HUDEP-2 (cell line): ENCODE measurements at regions not wholly inside any gene's neighbourhood (a gene's known extent, or its start where the extent isn't known, plus 50 kb on each side); places are given as distances from the start of the nearest gene placed in this dataset.
"Not testable (repeated sequence)": the region's sequence is repeated elsewhere in the genome, so short reads cannot be mapped to it uniquely, and the experiment has no call there.

Experiments used
- DNase-seq, 76 experiments: peaks; one replicate each; lab custom pipeline; 2025; ENCODE audit not compliant: unreplicated experiment in 76 of 76; lab: John Stamatoyannopoulos, UW

DNA sequence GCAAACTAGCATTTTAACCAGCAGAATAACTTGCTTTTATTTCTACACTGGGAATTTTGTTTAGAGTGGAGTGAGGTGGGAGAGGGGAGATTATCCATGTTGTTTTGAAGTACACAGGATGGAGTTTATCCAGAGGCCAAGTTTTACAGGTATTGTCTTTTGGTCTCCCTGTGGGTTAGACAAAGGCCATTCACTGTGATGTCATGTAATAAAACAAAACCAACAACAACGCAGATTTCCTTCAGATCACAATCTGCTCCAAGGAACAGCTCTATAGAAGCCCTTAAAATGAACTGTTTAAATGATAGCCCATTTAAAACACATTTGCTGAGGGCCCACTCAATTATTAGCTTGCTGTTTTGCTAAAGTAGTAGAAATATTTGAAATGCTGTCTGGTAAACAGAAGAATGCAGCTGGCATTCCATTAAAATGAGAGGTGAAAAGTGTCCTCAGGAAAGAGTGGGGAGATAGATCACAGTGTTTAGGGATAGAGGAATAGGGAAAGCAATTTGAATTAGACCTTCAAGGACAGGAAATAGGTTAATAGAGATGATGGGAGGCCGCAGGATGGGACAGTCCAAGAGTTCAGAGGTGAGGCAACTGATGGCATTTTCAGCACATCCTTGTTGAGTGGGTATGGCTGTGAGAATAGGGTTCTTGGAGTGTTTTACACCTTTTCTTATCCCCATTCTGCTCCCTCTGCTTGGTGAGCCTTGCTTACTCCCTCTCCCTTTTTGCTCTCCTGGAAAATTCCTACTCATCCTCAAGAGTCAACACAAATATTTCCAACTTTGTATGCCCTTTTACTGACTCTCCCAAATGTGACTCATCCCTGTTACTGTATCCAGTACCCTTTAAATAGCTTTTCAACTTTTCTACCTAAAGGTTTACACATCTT, 140.1 kb upstream of the NR3C1 start:
- DNase-seq: no peak

DNA sequence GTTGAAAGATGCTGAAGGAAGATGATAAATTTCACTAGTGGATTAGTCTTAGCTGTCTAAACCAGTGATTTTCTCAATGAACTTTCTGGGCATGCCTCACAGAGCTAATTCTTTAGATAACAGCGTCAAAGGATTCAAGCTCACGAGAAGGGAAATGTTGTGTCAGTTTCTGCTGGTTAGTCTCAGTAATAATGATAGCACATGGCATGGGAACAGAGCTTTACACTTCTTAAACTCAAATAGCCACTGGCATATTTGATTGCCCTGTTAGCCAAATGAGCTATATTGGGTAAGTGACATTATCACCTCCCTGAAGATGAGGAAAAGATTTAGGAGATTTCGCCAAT, 139.3 kb upstream of the NR3C1 start:
- DNase-seq: no peak

DNA sequence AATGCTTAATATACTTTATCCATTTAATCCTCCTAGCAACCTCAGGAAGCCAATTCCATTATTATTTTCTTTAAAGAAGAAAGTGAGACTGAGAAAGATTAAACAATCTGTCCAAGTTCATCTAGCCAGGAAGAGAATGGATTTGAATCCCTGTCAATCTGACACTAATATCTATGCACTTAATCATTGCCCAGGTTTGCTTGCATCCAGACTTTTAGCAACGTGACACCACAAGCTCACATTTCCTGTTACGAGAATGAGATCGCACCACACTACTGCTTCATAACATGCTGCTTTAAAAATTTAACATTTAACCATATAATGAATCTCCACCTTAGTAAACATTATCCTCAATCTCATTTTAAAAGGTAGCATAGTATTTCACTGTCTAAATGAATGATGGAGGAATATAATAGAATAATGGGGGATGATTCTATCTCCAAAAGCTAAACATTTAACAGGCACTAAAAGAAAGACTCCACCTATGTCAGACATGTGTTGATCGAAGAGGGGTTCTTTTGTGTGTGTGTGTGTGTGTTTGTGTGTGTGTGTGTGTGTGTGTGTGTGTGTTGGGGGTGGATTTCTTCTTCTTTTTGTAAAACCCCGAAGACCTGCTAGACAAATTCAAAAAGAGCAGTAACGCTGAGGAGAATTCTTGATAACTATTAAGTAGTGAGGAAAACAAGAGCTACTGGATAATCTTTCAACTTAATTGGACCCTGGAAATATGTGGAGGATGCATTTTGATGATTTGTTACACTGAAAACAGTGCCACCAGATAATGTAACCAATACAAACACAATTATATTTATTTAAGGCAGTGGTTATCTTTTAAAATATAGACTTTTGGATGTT, 138.7 kb upstream of the NR3C1 start:
- no peak for DNase-seq

DNA sequence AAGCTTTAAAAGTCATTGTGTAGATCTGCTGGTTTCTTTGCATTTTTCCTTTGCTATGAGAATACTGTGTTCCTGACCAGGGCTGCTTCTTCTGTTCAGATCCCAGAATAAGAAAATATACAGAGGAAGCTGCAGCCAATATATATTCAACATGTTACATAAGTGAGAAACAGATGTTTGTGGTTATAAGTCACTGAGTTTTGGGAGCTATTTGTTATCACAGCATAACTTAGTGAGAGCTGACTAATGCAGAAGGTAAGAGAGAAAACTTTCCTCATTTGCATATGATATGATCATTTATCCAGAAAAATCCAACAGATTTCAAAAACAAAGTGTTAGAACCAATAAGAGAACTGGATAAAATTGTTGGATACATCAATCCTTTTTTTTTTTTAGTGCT, 136.3 kb upstream of the NR3C1 start:
- DNase-seq: no peak

DNA sequence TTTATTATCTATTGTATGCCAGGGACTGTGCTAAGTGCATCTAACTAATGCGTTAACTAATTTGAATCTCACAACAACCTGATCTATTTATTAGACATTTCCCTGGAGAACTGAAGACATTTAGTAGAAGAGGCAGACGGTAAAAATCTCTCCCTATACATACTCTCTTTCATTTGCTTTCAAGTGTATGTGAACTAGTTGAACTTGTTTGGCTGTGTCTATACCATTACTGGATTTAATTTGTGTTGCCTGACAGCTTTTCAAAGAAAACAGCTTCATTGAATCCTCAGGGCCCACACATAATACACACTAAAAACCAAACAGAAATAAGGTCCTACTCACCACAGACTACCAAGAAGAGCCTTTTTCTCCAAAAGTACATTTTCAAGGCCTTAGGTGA, 133.6 kb upstream of the NR3C1 start:
- no peak for DNase-seq

DNA sequence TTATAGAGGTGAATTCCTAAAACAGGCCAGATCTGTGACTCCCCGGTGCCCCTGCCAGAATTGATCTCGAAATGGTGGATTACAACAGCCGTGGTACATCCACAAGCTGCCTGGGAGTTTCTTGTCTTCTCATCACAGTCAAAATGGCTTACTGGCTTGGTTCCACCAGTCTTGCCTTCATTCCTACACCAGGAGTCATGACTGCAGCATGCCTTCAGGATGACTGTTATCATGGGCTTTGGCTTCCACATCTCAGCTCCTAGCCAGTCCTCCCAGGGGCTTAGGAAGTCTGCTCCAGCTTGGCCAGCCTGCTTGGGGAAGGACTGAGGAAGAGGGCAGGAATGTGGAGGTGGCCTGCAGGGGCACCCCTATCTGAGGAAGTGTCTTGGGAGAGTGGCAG, 132.9 kb upstream of the NR3C1 start:
- no peak for DNase-seq

DNA sequence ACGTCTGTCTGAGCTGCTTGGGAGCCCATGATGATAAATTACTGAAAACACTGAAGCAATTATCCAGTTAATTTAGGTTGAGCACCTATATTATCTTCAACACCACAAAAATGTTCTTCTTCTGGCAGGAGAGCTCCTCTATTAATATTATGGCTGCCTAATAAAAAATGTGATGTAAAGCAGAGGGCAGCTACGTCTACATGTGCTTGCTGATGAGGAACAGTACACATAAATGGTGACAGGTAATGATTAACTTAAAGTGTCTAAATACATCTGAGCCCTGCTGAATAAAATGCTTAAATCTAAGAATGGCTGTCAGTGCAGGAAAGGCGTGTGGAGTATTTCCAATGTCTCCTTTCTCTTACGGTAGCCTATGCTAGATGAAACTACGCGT, 131.3 kb upstream of the NR3C1 start:
- no peak for DNase-seq

DNA sequence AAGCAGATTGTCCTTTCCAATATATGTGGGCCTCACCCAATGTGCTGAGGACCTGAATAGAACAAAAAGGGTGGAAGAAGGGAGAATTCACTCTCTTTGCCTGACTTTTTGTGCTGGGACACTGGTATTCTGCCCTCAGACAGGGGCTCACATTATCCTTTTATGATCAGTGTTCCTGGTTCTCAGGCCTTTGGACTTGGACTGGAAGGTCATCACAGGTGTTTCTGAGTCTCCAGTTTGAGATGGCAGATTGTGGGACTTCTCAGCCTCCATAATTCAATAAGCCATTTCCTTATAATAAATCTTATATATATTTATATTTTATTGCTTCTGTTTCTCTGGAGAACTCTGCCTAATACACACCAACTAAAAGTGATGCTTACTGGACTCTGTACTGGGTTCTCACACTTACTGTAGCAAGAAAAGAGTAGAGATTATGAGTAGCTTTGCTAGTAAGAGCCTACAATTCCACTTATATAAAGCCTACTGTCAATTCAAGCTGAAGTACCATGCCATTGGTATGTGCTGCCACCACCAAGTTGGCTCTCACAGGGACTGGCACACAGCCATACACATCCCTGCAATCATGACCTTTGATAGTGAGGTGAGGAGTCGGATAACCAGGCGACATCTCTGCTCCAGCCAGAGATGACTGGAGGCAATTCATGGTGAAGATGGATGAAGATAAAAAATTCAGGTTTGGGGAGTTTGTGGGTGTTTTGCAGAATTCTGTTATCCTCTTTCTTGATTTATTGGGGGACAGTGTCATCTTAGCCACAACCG, 130.7 kb upstream of the NR3C1 start:
- no peak for DNase-seq

DNA sequence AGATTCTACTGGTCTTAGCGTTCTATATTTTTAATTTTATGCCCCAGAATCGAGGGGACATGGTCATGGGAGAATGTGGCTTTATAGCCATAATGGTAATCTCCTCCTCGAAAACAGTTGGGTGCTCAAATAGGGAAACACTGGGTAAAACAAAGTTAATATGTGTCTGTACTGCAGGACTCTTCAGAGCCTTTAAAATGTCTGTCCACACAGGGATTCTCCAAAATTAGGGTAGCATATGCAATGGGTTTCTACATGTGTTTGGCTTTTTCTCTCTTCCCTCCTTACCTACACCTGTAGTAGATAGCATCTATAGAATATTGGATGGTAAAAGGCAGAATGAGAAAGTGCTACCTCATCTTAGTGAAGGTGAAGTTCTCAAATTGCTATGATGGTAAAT, 130.0 kb upstream of the NR3C1 start:
- DNase-seq: no peak

DNA sequence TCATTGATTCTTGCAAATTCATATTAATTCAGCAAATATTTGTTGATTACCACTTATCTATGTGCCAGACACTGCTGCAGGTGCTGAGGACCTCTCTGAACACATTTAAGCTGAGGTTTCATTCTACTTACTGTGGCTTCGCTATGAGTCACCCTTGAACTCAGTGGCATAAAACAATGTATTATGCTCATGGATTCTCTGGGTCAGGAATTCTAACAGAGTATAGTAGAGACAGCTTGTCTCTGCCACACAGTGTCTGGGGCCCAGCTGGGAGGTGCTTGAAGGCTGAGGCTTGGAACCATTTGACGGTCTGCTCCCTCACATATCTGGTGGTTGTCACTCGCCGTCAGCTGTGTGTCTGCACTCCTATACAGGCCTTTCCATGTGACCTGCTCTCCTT, 124.3 kb upstream of the NR3C1 start:
- DNase-seq: no peak

DNA sequence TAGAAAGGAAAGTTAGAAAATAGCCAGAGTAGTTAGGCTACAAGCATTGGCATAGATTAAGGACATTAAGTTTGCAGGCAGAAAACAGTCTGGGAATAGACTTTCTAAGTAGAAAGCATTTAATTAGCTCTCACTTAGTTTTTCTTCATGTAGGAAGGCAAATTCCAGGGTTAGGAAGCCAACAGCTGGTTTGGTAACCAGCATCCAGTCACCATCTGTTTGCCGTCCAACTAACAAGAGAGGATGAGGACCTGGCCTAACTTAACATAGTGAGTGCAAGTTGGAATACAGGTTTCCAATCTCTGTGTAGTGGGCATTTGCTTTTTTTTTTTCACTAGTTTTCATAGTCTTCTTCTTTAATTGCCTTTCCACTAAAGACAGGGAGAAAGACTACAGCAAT, 121.7 kb upstream of the NR3C1 start:
- no peak for DNase-seq

DNA sequence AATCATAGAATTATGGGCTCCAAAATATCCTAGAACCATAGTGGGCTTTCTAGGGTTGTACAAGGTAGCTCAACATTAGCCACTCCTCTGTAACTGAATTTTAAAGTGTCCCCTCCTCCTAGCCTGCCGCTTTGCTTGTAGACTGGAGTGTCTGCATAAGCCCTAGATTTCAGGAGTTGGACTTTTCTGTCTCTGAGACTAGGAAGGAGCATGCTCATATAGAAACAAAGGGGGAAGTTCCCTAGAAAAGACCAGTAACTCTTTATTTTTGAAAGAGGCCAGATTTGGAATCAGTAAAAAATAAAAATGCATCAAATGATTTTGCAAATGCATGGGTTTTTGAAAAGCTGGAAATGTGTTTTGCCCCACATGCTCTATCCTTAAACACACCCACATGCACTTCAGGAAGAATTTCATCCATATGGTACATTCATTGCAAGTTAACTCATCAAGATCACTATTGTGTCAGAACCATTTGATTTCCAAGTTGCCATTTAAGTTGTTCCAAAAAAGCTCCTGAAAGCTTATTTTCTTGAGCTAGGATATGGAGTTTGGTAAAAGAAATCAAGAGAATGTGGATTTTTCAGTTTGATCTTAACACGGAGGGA, 121.0 kb upstream of the NR3C1 start:
- DNase-seq: no peak

DNA sequence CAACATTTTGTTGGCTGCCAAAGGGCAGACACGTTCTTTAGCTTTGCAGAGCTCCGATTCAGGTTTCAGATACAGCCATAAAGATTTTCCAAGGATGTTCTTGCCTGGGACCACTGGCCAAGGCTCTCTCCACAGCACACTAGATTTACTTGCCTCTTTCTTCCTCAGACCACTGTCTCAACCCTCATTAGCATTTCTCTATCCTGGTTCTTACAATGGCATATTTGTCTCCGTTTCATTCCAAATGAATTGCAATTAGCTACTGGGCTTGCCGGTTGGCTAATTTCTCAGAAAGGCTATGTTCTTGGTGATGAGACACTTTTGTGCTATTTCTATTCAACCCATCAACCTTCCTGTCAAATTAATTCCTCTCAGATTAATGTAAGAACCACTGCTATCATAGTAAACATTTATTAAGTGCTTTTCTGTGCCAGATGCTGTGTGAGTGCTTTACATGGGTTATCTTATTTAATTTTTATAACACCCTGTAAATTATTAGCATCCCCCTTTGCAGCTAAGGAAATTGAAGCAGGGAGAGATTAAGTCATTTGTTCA, 118.4 kb upstream of the NR3C1 start:
- no peak for DNase-seq

DNA sequence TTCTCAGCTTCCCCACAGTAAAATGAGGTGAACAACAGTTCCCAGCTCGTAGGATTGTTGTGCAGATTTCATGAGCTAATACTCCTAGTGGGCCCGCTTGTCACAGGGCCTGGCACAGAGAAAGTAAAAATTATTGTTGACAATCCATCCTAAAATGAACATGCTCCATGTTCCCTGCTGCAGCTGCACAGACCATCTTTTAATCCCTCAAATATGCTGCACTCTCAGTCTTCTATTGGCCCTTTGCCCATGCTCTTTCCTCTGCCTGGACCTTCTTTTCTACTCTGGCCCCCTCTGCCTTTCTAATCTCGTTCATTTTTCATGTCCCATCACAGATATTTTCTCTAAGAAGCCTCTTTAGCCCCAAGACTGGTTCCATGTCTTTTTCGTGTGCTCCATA, 117.7 kb upstream of the NR3C1 start:
- no peak for DNase-seq

DNA sequence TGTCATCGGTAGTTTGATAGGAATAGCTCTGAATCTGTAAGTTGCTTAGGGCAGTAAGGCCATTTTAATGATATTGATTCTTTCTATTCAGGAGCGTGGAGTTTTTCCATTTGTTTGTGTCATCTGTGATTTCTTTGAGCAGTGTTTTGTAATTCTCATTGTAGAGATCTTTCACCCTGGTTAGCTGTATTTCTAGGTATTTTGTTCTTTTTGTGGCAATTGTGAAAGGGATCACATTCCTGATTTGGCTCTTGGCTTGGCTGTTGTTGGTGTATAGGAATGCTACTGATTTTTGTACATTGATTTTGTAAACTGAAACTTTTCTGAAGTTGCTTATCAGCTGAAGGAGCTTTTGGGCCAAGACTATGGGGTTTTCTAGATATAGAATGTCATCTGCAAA, 115.7 kb upstream of the NR3C1 start:
- not testable (repeated sequence) for DNase-seq

DNA sequence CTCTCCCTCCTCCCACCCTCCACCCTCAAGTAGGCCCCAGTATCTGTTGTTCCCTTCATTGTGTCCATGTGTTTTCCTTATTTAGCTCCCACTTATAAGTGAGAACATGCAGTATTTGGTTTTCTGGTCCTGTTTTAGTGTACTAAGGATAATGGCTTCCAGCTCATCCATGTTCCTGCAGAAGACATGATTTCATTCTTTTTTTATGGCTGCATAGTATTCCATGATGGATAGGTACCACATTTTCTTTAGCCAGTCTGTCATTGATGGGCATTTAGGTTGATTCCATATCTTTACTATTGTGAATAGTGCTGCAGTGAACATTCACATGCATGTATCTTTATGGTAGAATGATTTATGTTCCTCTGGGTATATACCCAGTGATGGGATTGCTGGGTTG, 114.3 kb upstream of the NR3C1 start:
- not testable (repeated sequence) for DNase-seq

DNA sequence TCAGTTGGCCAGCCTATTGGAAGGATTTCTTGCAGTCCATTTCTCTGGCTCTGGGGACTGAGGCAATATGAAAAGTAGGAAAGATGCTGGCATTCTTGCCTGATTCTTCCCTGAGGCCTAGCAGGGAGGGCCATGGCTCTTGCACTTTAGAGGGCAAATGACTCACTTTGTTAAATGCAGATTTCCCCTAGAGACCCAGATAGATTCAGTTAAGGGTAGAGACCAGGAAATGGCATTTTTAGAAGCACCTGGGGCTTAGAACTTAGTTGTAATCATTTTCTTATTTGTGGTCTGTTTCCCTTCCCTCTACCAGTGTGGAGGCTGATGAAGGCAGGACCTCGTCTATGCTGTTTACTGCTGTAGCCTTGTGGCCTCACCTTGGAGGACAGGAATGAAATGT, 112.8 kb upstream of the NR3C1 start:
- no peak for DNase-seq

DNA sequence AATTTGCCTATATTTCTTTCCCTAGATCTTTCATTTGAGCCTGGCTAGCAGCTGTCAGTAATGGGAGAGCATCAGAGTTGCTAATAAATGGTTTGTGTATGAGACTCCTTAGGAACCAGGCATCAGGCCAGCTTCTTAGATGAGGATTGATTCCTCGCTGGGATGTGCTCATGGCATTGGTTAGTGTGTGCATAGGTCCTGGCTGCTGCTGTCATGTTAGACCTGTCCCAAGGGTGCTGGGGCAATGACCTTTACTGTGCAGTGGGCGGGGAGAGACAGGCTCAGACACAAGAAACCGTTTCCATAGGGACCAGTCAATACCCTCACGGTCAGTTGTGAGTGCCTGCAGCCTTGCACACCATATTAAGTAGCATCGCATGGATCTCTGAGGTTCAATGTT, 112.3 kb upstream of the NR3C1 start:
- no peak for DNase-seq

DNA sequence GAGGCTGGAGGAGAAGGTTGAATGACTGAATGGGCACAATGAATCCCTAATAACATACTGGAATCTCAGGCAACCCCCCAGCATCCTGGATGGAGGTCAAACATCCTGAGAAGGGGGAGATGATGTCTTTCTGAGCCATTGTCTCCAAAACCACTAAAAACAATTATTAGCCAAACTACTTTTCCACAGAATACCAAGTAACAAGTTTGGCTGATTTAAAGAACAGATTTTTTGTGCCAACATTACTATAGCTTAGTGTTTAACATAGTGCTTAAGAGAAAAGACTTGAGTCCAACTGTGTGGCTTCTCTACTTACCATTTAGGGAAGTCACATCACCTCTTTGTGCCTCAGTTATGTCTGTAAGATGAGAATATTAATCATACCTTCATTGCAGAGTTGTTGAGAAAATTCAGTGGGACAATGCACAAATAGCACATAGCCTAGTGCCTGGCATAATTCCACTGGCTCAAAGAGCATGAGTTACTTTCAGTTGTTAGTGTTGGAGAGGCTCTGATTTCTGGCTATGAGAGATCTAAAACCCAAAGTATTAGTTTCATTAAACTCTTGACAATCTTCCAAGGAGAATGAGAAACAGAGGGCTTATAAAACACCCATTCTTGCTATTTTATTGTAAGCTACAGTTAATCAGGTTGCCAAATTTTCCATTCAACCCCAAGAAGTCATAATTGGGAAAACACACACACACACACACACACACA, 111.3 kb upstream of the NR3C1 start:
- DNase-seq: no peak

DNA sequence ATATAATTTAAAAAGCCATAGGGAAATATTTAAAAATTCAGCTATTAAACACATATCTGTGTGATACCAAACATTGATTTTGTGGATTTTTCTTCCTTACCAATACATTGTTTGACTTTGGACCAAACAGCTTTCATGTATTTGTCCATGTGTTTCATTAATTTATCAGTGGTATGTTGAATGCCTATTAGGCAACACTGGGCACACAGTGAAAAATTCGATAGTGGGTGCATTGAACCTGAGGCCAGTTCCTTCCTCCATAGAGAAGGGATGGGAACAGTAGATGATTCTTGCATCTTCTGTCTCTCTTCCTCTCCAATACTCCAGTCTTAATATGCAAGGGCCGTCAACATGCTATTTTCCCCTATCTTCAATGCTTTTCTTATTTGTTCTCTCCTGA, 110.2 kb upstream of the NR3C1 start:
- no peak for DNase-seq
